GM12874 (cell line): ENCODE measurements at regions not wholly inside any gene's neighbourhood (a gene's known extent, or its start where the extent isn't known, plus 50 kb on each side); places are given as distances from the start of the nearest gene placed in this dataset.

Experiments
- TF ChIP-seq, protein P1 (sequence below): IDR thresholded peaks from 2 replicates; pipeline ENCODE4 v1.5.1; 2011; ENCODE audit warnings: low read depth, mild to moderate bottlenecking, control low read depth, low read length, moderate library complexity; ENCODE audit not compliant: insufficient read depth

GRCh38 chr2:21317131-21317530 is 193.4 kb downstream of the TDRD15 start:
- TF ChIP-seq, protein P1, sequence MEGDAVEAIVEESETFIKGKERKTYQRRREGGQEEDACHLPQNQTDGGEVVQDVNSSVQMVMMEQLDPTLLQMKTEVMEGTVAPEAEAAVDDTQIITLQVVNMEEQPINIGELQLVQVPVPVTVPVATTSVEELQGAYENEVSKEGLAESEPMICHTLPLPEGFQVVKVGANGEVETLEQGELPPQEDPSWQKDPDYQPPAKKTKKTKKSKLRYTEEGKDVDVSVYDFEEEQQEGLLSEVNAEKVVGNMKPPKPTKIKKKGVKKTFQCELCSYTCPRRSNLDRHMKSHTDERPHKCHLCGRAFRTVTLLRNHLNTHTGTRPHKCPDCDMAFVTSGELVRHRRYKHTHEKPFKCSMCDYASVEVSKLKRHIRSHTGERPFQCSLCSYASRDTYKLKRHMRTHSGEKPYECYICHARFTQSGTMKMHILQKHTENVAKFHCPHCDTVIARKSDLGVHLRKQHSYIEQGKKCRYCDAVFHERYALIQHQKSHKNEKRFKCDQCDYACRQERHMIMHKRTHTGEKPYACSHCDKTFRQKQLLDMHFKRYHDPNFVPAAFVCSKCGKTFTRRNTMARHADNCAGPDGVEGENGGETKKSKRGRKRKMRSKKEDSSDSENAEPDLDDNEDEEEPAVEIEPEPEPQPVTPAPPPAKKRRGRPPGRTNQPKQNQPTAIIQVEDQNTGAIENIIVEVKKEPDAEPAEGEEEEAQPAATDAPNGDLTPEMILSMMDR = peak; percentile 57

- TF ChIP-seq, protein P1 = no peak
Measured at GRCh38 chr2:21318263-21318662, 194.5 kb downstream of the TDRD15 start.

DNA sequence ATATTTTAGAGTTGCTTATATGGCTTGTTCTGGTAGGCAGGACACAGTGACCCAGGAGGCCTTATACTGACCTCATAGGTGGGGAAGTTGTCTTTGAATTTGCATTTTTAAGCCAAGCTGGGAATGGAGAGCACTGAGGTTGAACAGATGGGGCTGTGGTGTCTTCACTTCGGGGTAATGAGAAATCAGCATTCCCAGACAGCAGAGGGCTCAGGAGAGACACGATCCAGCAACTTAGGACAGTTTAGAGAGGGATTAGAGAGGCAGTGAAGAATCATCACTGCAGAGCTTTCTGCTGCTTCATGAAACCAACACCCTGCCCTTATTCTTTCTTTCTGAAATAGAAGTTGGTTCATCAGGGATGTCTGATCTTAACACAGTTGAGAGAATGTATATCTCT is 202.4 kb downstream of the TDRD15 start:
- TF ChIP-seq, protein P1 = no peak

DNA sequence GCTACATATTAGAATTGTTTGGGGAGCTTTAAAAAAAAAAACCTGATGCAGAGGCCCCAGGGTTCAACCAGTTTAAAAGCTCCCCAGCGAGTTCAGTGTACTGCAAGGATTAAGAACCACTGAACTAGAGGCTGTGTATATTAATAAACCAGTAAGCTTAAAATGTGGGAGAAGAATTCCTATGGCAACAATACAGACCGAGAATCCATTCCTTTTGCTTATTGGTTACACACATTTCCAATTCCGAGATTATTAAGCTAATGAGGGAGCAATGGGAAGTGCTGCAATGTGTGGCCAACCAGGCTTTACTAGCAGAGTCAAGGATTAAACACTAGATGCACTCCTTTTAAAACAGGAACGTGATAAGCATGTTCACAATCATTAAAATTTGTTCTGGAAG is 204.4 kb downstream of the TDRD15 start:
- TF ChIP-seq, protein P1 = no peak

DNA sequence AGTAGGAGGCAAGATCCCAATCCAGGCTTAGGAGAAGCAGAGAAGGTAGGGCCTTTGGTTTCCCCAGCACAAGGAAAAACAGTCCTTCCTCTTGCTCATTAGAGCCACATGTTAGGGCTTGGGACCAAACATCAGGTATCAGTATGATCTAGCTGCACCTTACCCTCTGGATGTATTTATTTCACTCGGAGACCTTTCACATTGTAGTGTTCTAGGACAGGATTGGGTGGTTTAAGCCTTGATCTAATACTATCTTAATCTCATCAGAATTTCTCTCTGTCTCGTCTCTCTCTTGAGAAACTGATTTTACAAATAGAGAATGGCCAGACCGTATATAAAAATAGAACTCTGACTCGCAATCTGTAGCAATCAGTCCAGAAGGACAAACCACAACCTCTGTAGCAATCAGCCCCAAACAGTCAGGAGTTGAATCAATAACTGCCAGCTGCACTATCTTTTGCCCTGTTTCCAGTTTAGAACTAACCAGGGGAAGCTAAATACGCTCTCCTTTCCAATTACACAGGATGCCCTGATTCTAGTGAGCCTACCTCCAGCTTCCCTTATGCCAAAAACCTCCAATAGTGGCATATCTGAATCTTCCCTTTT is 207.1 kb downstream of the TDRD15 start:
- TF ChIP-seq, protein P1 = no peak

DNA sequence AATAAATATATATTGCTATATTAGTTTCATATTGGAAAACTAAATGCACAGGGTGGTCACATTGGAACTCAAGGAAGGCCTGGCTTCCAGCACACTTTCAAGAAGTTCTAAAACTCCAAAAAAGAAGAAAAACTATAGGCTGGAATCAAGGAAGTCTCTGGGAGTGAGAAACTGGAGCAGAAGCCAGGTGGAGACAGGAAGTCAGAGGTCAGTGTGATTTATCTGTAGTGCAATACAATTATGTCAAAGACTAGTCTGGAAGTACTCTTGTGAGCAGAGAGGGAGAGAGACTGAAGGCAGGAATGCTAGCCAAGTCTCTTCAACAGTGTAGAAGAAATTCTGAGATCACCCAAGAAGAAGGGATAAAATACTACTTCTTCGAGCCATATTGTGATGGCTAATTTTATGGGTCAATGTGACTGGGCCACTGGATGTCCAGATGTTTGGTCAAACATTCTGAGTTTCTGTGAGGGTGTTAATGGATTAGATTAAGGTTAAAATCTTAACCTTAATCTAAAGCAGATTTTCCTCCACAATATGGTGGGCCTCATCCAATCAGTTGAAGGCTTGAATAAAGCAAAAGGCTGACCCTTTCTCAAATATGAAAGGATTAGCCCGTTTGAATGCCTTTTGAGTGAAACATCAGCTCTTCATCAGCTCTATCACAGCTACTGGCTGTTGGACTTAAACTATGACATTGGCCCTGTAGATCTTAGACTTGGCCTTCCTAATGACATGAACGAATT is 208.0 kb downstream of the TDRD15 start:
- TF ChIP-seq, protein P1 = no peak

DNA sequence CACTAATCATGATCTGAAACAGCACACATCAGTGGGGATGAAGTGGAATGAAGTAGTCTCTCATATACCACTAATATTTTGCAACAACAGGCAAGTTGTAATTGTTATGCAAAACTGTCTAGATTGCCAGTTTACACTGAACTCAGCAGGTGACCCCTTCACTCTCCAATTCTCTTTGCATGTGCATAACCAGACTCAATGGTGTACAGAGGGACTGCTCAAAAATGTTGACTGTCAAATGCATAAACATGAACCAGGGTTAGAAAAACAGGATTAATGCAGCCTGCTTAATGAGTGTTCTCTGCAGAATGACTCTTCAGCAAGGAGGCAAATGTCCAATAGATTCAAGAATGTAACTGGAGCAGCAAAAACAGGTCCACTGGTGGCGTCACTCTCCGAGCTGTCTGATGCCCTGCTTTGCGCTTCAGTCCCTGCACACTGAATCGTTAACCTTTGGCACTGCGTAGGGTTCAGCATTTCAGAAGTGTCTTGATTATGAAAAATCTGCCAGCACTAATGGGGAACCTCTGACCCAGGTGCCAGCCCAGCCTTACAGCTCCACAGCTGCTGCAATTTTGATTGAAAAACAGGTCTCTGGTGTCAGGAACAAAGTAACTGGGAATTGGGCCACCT is 209.3 kb downstream of the TDRD15 start:
- TF ChIP-seq, protein P1 = no peak
